ENCODE measurements at regions not wholly inside any gene's neighbourhood (a gene's known extent, or its start where the extent isn't known, plus 50 kb on each side); places are given as distances from the start of the nearest gene placed in this dataset.

GRCh38 chr2:134119117-134119712, 134.7 kb upstream of the MGAT5 start (continued):
- TF ChIP-seq ARID4B (CRISPR knock-in tag; IDR thresholded peaks at IDR 0.05) (no peak), TAF7 (tag; IDR thresholded peaks at IDR 0.05) (no peak), ZFP91 (CRISPR knock-in tag; IDR thresholded peaks at IDR 0.05) (peak; percentile 68), ZNF431 (CRISPR knock-in tag; IDR thresholded peaks at IDR 0.05) (no peak), MECOM (CRISPR knock-in tag; IDR thresholded peaks at IDR 0.05) (0 out of 2 replicates have a peak, but pooled peaks have one; percentile 40), TCF3 (CRISPR knock-in tag; IDR thresholded peaks at IDR 0.05) (no peak), ZNF143 (CRISPR knock-in tag; IDR thresholded peaks at IDR 0.05) (peak; percentile 33; the same call in 1 of the 2 replicates), ZNF318 (IDR thresholded peaks at IDR 0.05; ENCODE audit: borderline replicate concordance in 1 of 2, low read depth in 1 of 2) (no peak), RUNX1 (IDR thresholded peaks at IDR 0.05; ENCODE audit: low read depth) (no peak), SIRT6 (IDR thresholded peaks at IDR 0.05; ENCODE audit: low read depth, low read length) (no peak), KDM4B (IDR thresholded peaks at IDR 0.05; ENCODE audit: borderline replicate concordance in 2 of 2, low read depth in 1 of 2) (no peak)
